Ovary (tissue), 3 donors: ENCODE measurements at regions not wholly inside any gene's neighbourhood (a gene's known extent, or its start where the extent isn't known, plus 50 kb on each side); places are given as distances from the start of the nearest gene placed in this dataset.

Experiments
- POLR2A ChIP-seq: fragments of 450-650 bp; IDR thresholded peaks from one replicate; pipeline ENCODE4 v1.6.1; 2017; ENCODE audit warnings: antibody characterized with exemption, mild to moderate bottlenecking, moderate library complexity
- TF ChIP-seq, protein P1 (sequence below), 3 donors: fragments of 450-650 bp in 2 of 3; fragments of 200-600 bp in 1 of 3; IDR thresholded peaks; one replicate each; pipeline versions ENCODE4 v1.5.1 to v1.8.0; 2016 to 2022; ENCODE audit warnings: antibody characterized with exemption in 3 of 3, mild to moderate bottlenecking in 1 of 3
- donor health status: DM: no; HTN: no; CAD: no.

- TF ChIP-seq, protein P1, sequence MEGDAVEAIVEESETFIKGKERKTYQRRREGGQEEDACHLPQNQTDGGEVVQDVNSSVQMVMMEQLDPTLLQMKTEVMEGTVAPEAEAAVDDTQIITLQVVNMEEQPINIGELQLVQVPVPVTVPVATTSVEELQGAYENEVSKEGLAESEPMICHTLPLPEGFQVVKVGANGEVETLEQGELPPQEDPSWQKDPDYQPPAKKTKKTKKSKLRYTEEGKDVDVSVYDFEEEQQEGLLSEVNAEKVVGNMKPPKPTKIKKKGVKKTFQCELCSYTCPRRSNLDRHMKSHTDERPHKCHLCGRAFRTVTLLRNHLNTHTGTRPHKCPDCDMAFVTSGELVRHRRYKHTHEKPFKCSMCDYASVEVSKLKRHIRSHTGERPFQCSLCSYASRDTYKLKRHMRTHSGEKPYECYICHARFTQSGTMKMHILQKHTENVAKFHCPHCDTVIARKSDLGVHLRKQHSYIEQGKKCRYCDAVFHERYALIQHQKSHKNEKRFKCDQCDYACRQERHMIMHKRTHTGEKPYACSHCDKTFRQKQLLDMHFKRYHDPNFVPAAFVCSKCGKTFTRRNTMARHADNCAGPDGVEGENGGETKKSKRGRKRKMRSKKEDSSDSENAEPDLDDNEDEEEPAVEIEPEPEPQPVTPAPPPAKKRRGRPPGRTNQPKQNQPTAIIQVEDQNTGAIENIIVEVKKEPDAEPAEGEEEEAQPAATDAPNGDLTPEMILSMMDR (IDR thresholded peaks at IDR 0.05) = no peak
- no peak for TF ChIP-seq POLR2A
These were observed 76.5 kb downstream of the C11orf91 start for GRCh38 chr11:33624083-33624482.
